Nephron progenitor cell (in vitro differentiated cells): ENCODE measurements at regions not wholly inside any gene's neighbourhood (a gene's known extent, or its start where the extent isn't known, plus 50 kb on each side); places are given as distances from the start of the nearest gene placed in this dataset.

Experiments
- DNase-seq: peaks from one replicate; pipeline ENCODE4 v3.0.0; 2021
- H3K27ac Mint-ChIP-seq: 2 replicates; pipeline ENCODE4 v1.8.0; 2021; ENCODE audit warnings: mild to moderate bottlenecking, moderate library complexity, mixed read lengths
- H3K27me3 Mint-ChIP-seq: 2 replicates; pipeline ENCODE4 v1.8.0; 2021; ENCODE audit warnings: mild to moderate bottlenecking, low read depth, mixed read lengths; ENCODE audit not compliant: poor library complexity
- H3K36me3 Mint-ChIP-seq: 2 replicates; pipeline ENCODE4 v1.8.0; 2021; ENCODE audit warnings: low read depth, mixed read lengths
- H3K4me1 Mint-ChIP-seq: 2 replicates; pipeline ENCODE4 v1.8.0; 2021; ENCODE audit warnings: mixed read lengths
- H3K4me3 Mint-ChIP-seq: 2 replicates; pipeline ENCODE4 v1.8.0; 2021; ENCODE audit warnings: mild to moderate bottlenecking, moderate library complexity, mixed read lengths
- H3K9me3 Mint-ChIP-seq: 2 replicates; pipeline ENCODE4 v1.8.0; 2021; ENCODE audit warnings: mild to moderate bottlenecking, moderate library complexity, mixed read lengths
- CTCF ChIP-seq: fragments of 200-600 bp; sonication (generic); IDR thresholded peaks from 2 replicates; pipeline ENCODE4 v1.5.0; 2021; ENCODE audit warnings: antibody characterized with exemption

GRCh38 chr7:79790656-79791262, 337.3 kb upstream of the MAGI2 start:
- H3K27ac Mint-ChIP-seq = no peak overlapping the region
- DNase-seq = no peak
- H3K4me1 Mint-ChIP-seq = peaks cover 5% of the 10 kb centered on the region
- no peaks in the 10 kb centered on the region for H3K27me3 Mint-ChIP-seq
- H3K4me3 Mint-ChIP-seq = no peak overlapping the region
- H3K36me3 Mint-ChIP-seq = no peaks in the 10 kb centered on the region
- H3K9me3 Mint-ChIP-seq = no peaks in the 10 kb centered on the region
- TF ChIP-seq CTCF = no peak

DNA sequence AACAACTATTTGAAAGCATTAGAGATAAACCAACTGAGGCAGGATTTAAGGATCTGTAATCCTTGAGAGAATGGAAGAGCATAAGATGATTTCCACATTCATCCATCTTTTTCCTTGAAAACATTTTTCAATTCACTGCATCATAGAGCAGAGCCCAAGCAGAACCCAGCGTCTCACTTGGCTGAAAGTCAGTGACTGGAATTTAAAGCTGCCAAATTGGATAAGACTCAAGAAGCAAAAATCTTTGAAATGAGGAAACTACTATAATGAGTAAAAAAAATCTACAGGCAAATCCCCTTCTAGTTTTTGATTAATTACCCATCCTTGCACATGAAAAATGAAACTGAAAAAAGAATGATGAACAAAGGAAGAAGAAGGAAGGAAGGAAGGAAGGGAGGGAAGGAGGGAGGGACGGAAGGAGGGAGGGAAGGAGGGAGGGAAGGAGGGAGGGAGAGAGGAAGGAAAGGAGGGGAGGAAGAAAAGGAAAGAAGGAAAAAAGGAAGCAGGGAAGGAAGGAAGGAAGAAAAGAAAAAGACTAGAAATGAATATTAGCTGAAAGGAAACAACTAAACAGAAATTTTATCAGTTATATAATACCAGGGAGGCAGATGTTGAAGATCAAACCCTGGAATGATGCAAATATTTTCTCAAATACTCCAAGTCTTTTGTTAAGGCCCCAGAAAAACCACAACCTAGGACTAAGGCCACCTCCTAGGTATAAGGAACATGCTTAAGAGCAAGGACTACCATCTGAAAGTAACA, 336.3 kb upstream of the MAGI2 start:
- H3K9me3 Mint-ChIP-seq = no peaks in the 10 kb centered on the region
- H3K27ac Mint-ChIP-seq = no peak overlapping the region
- peaks cover 5% of the 10 kb centered on the region for H3K4me1 Mint-ChIP-seq

GRCh38 chr7:79787623-79788022, 334.2 kb upstream of the MAGI2 start:
- Mint-ChIP-seq H3K4me3 (no peak overlapping the region), H3K4me1 (peaks cover 5% of the 10 kb centered on the region), H3K36me3 (no peaks in the 10 kb centered on the region), H3K27ac (no peak overlapping the region), H3K9me3 (peaks cover 8% of the 10 kb centered on the region), H3K27me3 (no peaks in the 10 kb centered on the region)
- DNase-seq = no peak
- TF ChIP-seq CTCF = no peak

More for the DNA sequence above, 336.3 kb upstream of the MAGI2 start:
- Mint-ChIP-seq H3K36me3 (no peaks in the 10 kb centered on the region), H3K4me3 (no peak overlapping the region), H3K27me3 (no peaks in the 10 kb centered on the region)
- no peak for TF ChIP-seq CTCF
- DNase-seq = no peak

- peaks cover 8% of the 10 kb centered on the region for H3K9me3 Mint-ChIP-seq
Observed at GRCh38 chr7:79787096-79787495, 333.6 kb upstream of the MAGI2 start.

GRCh38 chr7:79786187-79786586, 332.7 kb upstream of the MAGI2 start:
- H3K27ac Mint-ChIP-seq = no peak overlapping the region

More at GRCh38 chr7:79787096-79787495, 333.6 kb upstream of the MAGI2 start:
- no peak for TF ChIP-seq CTCF
- no peak overlapping the region for H3K4me3 Mint-ChIP-seq
- DNase-seq = no peak
- peaks cover 5% of the 10 kb centered on the region for H3K4me1 Mint-ChIP-seq
- H3K36me3 Mint-ChIP-seq = no peaks in the 10 kb centered on the region
- no peaks in the 10 kb centered on the region for H3K27me3 Mint-ChIP-seq
- H3K27ac Mint-ChIP-seq = no peak overlapping the region

More at GRCh38 chr7:79786187-79786586, 332.7 kb upstream of the MAGI2 start:
- peaks cover 5% of the 10 kb centered on the region for H3K4me1 Mint-ChIP-seq
- H3K4me3 Mint-ChIP-seq = no peak overlapping the region
- TF ChIP-seq CTCF = no peak
- no peaks in the 10 kb centered on the region for H3K36me3 Mint-ChIP-seq
- no peak for DNase-seq
- H3K9me3 Mint-ChIP-seq = peaks cover 8% of the 10 kb centered on the region
- no peaks in the 10 kb centered on the region for H3K27me3 Mint-ChIP-seq
